ENCODE measurements at regions not wholly inside any gene's neighbourhood (a gene's known extent, or its start where the extent isn't known, plus 50 kb on each side); places are given as distances from the start of the nearest gene placed in this dataset.

GRCh38 chr7:26102176-26102575 is 49.8 kb upstream of the NFE2L3 start:
- POLR2A ChIA-PET, result no interaction called here
- DNase-seq (ENCODE audit: extremely low spot score), result no peak
- TF ChIP-seq, protein P1, sequence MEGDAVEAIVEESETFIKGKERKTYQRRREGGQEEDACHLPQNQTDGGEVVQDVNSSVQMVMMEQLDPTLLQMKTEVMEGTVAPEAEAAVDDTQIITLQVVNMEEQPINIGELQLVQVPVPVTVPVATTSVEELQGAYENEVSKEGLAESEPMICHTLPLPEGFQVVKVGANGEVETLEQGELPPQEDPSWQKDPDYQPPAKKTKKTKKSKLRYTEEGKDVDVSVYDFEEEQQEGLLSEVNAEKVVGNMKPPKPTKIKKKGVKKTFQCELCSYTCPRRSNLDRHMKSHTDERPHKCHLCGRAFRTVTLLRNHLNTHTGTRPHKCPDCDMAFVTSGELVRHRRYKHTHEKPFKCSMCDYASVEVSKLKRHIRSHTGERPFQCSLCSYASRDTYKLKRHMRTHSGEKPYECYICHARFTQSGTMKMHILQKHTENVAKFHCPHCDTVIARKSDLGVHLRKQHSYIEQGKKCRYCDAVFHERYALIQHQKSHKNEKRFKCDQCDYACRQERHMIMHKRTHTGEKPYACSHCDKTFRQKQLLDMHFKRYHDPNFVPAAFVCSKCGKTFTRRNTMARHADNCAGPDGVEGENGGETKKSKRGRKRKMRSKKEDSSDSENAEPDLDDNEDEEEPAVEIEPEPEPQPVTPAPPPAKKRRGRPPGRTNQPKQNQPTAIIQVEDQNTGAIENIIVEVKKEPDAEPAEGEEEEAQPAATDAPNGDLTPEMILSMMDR (IDR thresholded peaks at IDR 0.05; ENCODE audit: control extremely low read depth, extremely low read depth, low read depth, missing control alignments), result no peak
- CTCF ChIA-PET, result no interaction called here

Data from GM10248 (cell line).